Astrocyte (in vitro differentiated cells and primary cell): ENCODE measurements at regions not wholly inside any gene's neighbourhood (a gene's known extent, or its start where the extent isn't known, plus 50 kb on each side); places are given as distances from the start of the nearest gene placed in this dataset.

Source experiments
- EZH2 ChIP-seq: IDR thresholded peaks from 2 replicates; pipeline ENCODE4 v1.6.1; 2012; ENCODE audit warnings: mild to moderate bottlenecking, low read length, inconsistent platforms; ENCODE audit not compliant: insufficient read depth
- TF ChIP-seq, protein P1 (sequence below): IDR thresholded peaks from 2 replicates; pipeline ENCODE4 v1.5.1; 2011; ENCODE audit warnings: low read depth, mild to moderate bottlenecking, inconsistent platforms, low read length, moderate library complexity; ENCODE audit not compliant: insufficient read depth

- TF ChIP-seq, protein P1, sequence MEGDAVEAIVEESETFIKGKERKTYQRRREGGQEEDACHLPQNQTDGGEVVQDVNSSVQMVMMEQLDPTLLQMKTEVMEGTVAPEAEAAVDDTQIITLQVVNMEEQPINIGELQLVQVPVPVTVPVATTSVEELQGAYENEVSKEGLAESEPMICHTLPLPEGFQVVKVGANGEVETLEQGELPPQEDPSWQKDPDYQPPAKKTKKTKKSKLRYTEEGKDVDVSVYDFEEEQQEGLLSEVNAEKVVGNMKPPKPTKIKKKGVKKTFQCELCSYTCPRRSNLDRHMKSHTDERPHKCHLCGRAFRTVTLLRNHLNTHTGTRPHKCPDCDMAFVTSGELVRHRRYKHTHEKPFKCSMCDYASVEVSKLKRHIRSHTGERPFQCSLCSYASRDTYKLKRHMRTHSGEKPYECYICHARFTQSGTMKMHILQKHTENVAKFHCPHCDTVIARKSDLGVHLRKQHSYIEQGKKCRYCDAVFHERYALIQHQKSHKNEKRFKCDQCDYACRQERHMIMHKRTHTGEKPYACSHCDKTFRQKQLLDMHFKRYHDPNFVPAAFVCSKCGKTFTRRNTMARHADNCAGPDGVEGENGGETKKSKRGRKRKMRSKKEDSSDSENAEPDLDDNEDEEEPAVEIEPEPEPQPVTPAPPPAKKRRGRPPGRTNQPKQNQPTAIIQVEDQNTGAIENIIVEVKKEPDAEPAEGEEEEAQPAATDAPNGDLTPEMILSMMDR = no peak
- no peak for TF ChIP-seq EZH2
Measured at GRCh38 chr1:74908131-74908530, 175.2 kb downstream of the TYW3 start.
